HG02973 (cell line): ENCODE measurements at regions not wholly inside any gene's neighbourhood (a gene's known extent, or its start where the extent isn't known, plus 50 kb on each side); places are given as distances from the start of the nearest gene placed in this dataset.

Experiments
- ATAC-seq: cut with Tn5 transposase; IDR thresholded peaks from one replicate; pipeline ENCODE4 v1.9.1; 2021; ENCODE audit warnings: moderate library complexity; ENCODE audit not compliant: unreplicated experiment

GRCh38 chr5:171600741-171601265 lies 181.4 kb downstream of the FGF18 start:
- no peak for ATAC-seq

GRCh38 chr5:171601266-171601881 lies 181.9 kb downstream of the FGF18 start:
- no peak for ATAC-seq

GRCh38 chr5:171603591-171603990 lies 182.0 kb upstream of the SMIM23 start:
- no peak for ATAC-seq

GRCh38 chr5:171604195-171604594 lies 181.4 kb upstream of the SMIM23 start:
- no peak for ATAC-seq

- ATAC-seq = no peak
Observed at GRCh38 chr5:171606414-171607024, 179.1 kb upstream of the SMIM23 start.

GRCh38 chr5:171607863-171608262 lies 177.8 kb upstream of the SMIM23 start:
- ATAC-seq = no peak

GRCh38 chr5:171609806-171610452 lies 175.7 kb upstream of the SMIM23 start:
- no peak for ATAC-seq

- ATAC-seq = no peak
Observed at GRCh38 chr5:171610686-171611085, 174.9 kb upstream of the SMIM23 start.

GRCh38 chr5:171612749-171613148 lies 172.9 kb upstream of the SMIM23 start:
- no peak for ATAC-seq

GRCh38 chr5:171614511-171614910 lies 171.1 kb upstream of the SMIM23 start:
- no peak for ATAC-seq

- no peak for ATAC-seq
Observed at GRCh38 chr5:171614971-171615653, 170.5 kb upstream of the SMIM23 start.

- no peak for ATAC-seq
Observed at GRCh38 chr5:171615705-171616640, 169.6 kb upstream of the SMIM23 start.

GRCh38 chr5:171617266-171617665 lies 168.4 kb upstream of the SMIM23 start:
- ATAC-seq = no peak

- ATAC-seq = no peak
Observed at GRCh38 chr5:171617817-171618591, 167.6 kb upstream of the SMIM23 start.

- no peak for ATAC-seq
Observed at GRCh38 chr5:171619196-171619595, 166.4 kb upstream of the SMIM23 start.

- no peak for ATAC-seq
Observed at GRCh38 chr5:171619744-171620143, 165.9 kb upstream of the SMIM23 start.

GRCh38 chr5:171622010-171622409 lies 163.6 kb upstream of the SMIM23 start:
- no peak for ATAC-seq

GRCh38 chr5:171623107-171623506 lies 162.5 kb upstream of the SMIM23 start:
- ATAC-seq = no peak

GRCh38 chr5:171623551-171624097 lies 162.0 kb upstream of the SMIM23 start:
- no peak for ATAC-seq
